IMR-90 (cell line): ENCODE measurements at regions not wholly inside any gene's neighbourhood (a gene's known extent, or its start where the extent isn't known, plus 50 kb on each side); places are given as distances from the start of the nearest gene placed in this dataset.

ENCODE experiments used
- ATAC-seq: fragments of 200-7000 bp; cut with Tn5 transposase; 2 replicates; pipeline ENCODE4 v1.9.1; 2020; ENCODE audit warnings: low read depth, mild to moderate bottlenecking, moderate library complexity
- BruUV-seq: library from RNA; stranded (reverse); fragments of 400-500 nt; replicated peaks from 2 replicates; lab custom pipeline; 2021; lab: Mats Ljungman, UMichigan
- CTCF ChIA-PET: fragments of 300-600 bp; formaldehyde crosslinking; extraction: SDS; loops from one replicate; lab custom pipeline; 2021; ENCODE audit warnings: antibody characterized with exemption; lab: Yijun Ruan, JAX
- POLR2A ChIA-PET: fragments of 300-600 bp; sonication (Branson Sonifier 250); formaldehyde crosslinking; loops from one replicate; lab custom pipeline; 2022; ENCODE audit warnings: antibody characterized with exemption; ENCODE audit not compliant: unreplicated experiment; lab: Charles Lee
- DNase-seq: peaks from one replicate; pipeline ENCODE4 v3.0.0; 2013
- H2AFZ ChIP-seq: replicated peaks from 2 replicates; pipeline ENCODE3; 2013; ENCODE audit warnings: low read length, mild to moderate bottlenecking; ENCODE audit not compliant: poor library complexity
- H2AK5ac ChIP-seq: 2 replicates; pipeline ENCODE4 v1.6.1; 2013; ENCODE audit warnings: low read depth, low read length, inconsistent platforms
- H2AK9ac ChIP-seq: replicated peaks from 2 replicates; pipeline ENCODE3; 2013; ENCODE audit warnings: mild to moderate bottlenecking, low read depth, low read length, moderate library complexity; ENCODE audit not compliant: poor library complexity
- H2BK120ac ChIP-seq: 2 replicates; pipeline ENCODE4 v1.6.1; 2013; ENCODE audit warnings: low read depth, low read length, inconsistent platforms
- H2BK15ac ChIP-seq: 3 replicates; pipeline ENCODE4 v1.6.1; 2013; ENCODE audit warnings: low read depth, low read length, inconsistent platforms
- H2BK20ac ChIP-seq: 2 replicates; pipeline ENCODE4 v1.6.1; 2013; ENCODE audit warnings: low read depth, mild to moderate bottlenecking, inconsistent platforms, low read length, moderate library complexity
- H2BK5ac ChIP-seq: 2 replicates; pipeline ENCODE4 v1.6.1; 2013; ENCODE audit warnings: mild to moderate bottlenecking, low read depth, low read length, inconsistent platforms; ENCODE audit not compliant: poor library complexity, severe bottlenecking
- H3K14ac ChIP-seq: replicated peaks from 2 replicates; pipeline ENCODE4 v1.6.1; 2013; ENCODE audit warnings: low read depth, low read length, inconsistent platforms
- H3K18ac ChIP-seq: 2 replicates; pipeline ENCODE4 v1.6.1; 2013; ENCODE audit warnings: low read depth, low read length, control low read depth
- H3K23ac ChIP-seq: 2 replicates; pipeline ENCODE4 v1.6.1; 2013; ENCODE audit warnings: low read depth, low read length, inconsistent platforms
- H3K27ac ChIP-seq: 2 replicates; pipeline ENCODE4 v1.5.1; 2013; ENCODE audit warnings: mild to moderate bottlenecking, control low read depth, low read length; ENCODE audit not compliant: insufficient read depth
- H3K27me3 ChIP-seq: 2 replicates; pipeline ENCODE4 v1.6.1; 2013; ENCODE audit warnings: low read length; ENCODE audit not compliant: control insufficient read depth, insufficient read depth
- H3K36me3 ChIP-seq: 2 replicates; pipeline ENCODE4 v1.6.1; 2013; ENCODE audit warnings: low read length, mixed read lengths; ENCODE audit not compliant: control insufficient read depth, insufficient read depth
- H3K4ac ChIP-seq: 2 replicates; pipeline ENCODE4 v1.6.1; 2013; ENCODE audit warnings: low read depth, low read length, inconsistent platforms
- H3K4me1 ChIP-seq: 2 replicates; pipeline ENCODE4 v1.6.1; 2013; ENCODE audit warnings: low read length, mixed read lengths; ENCODE audit not compliant: control insufficient read depth, insufficient read depth
- H3K4me2 ChIP-seq: 2 replicates; pipeline ENCODE4 v1.6.1; 2013; ENCODE audit warnings: low read depth, mild to moderate bottlenecking, control low read depth, low read length, moderate library complexity
- H3K4me3 ChIP-seq: 2 replicates; pipeline ENCODE4 v1.5.1; 2013; ENCODE audit warnings: low read depth, mild to moderate bottlenecking, control low read depth, low read length, moderate library complexity; ENCODE audit not compliant: insufficient read depth
- H3K56ac ChIP-seq: 2 replicates; pipeline ENCODE4 v1.6.1; 2013; ENCODE audit warnings: low read length, inconsistent platforms; ENCODE audit not compliant: insufficient read depth; ENCODE audit errors: extremely low read depth
- H3K79me1 ChIP-seq, 2 experiments: 2 replicates each; pipeline ENCODE4 v1.6.1; 2013; ENCODE audit warnings: low read length in 2 of 2, inconsistent platforms in 1 of 2, low read depth in 1 of 2
- H3K9ac ChIP-seq: 2 replicates; pipeline ENCODE4 v1.6.1; 2013; ENCODE audit warnings: low read depth, low read length, control low read depth
- H3K9me1 ChIP-seq: 2 replicates; pipeline ENCODE4 v1.6.1; 2013; ENCODE audit warnings: low read length, inconsistent platforms; ENCODE audit not compliant: insufficient read depth
- H3K9me3 ChIP-seq: 2 replicates; pipeline ENCODE4 v1.6.1; 2013; ENCODE audit warnings: low read length; ENCODE audit not compliant: control insufficient read depth, insufficient read depth
- H4K20me1 ChIP-seq: 2 replicates; pipeline ENCODE4 v1.6.1; 2013; ENCODE audit warnings: low read length, inconsistent platforms; ENCODE audit not compliant: insufficient read depth
- H4K5ac ChIP-seq: 2 replicates; pipeline ENCODE4 v1.6.1; 2013; ENCODE audit warnings: mild to moderate bottlenecking, low read depth, low read length, control low read depth
- H4K8ac ChIP-seq, 2 experiments: 2 replicates each; pipeline ENCODE4 v1.6.1; 2013; ENCODE audit warnings: low read depth in 2 of 2, low read length in 2 of 2, control low read depth in 1 of 2, inconsistent platforms in 1 of 2
- H4K91ac ChIP-seq: 2 replicates; pipeline ENCODE4 v1.6.1; 2013; ENCODE audit warnings: low read depth, low read length, inconsistent platforms; ENCODE audit not compliant: insufficient read depth
- BHLHE40 ChIP-seq: fragments of 150-350 bp; IDR thresholded peaks from 2 replicates; pipeline ENCODE4 v1.6.1; 2016; ENCODE audit warnings: mild to moderate bottlenecking, low read depth, low read length
- POLR2A ChIP-seq: IDR thresholded peaks from 2 replicates; pipeline ENCODE4 v1.6.1; 2012; ENCODE audit warnings: mild to moderate bottlenecking, low read depth, low read length
- SMC3 ChIP-seq: fragments of 150-350 bp; IDR thresholded peaks from 2 replicates; pipeline ENCODE4 v1.6.1; 2016; ENCODE audit warnings: low read depth, mild to moderate bottlenecking, antibody characterized with exemption, low read length, moderate library complexity
- USF2 ChIP-seq: fragments of 150-350 bp; IDR thresholded peaks from 2 replicates; pipeline ENCODE4 v1.6.1; 2017; ENCODE audit warnings: mild to moderate bottlenecking, antibody characterized with exemption, low read length, low read depth
- dilution Hi-C: fragments of 300-500 bp; cut with HindIII; formaldehyde crosslinking; loops from one replicate; pipeline ENCODE4 v1.14.3; 2018; ENCODE audit warnings: low sequenced_read_pairs; ENCODE audit not compliant: unreplicated experiment
- in situ Hi-C: fragments of 300-500 bp; cut with MboI; formaldehyde crosslinking; loops from 3 replicates; pipeline ENCODE4 v1.14.3; 2019; ENCODE audit warnings: low sequenced_read_pairs, inconsistent platforms, mixed read lengths
- intact Hi-C: fragments of 100-400 bp; cut with micrococcal nuclease; formaldehyde crosslinking; loops from 2 replicates; pipeline ENCODE4 v1.10.0; 2022

GRCh38 chr2:196309691-196310090 is 138.3 kb upstream of the STK17B start:
- H2AK5ac ChIP-seq: no peak overlapping the region

More at GRCh38 chr2:196309691-196310090, 138.3 kb upstream of the STK17B start:
- no peak overlapping the region for H3K4me3 ChIP-seq
- no peak overlapping the region for H3K56ac ChIP-seq
- no peaks in the 10 kb centered on the region for H3K79me1 ChIP-seq
- no peak overlapping the region for H2BK15ac ChIP-seq
- H2BK120ac ChIP-seq: no peak overlapping the region
- H3K4me2 ChIP-seq: no peak overlapping the region
- H3K9me3 ChIP-seq: no peaks in the 10 kb centered on the region
- H3K27me3 ChIP-seq: no peaks in the 10 kb centered on the region
- H2BK5ac ChIP-seq: no peak overlapping the region
- H3K18ac ChIP-seq: no peak overlapping the region
- peaks cover under 1% of the 10 kb centered on the region for H3K9me1 ChIP-seq
- peaks cover 6% of the 10 kb centered on the region for H3K4me1 ChIP-seq
- intact Hi-C loops: loop anchor here (10.0 kb wide), 1 partner anchor 615 kb away; the partner anchor contains the start of gene PGAP1
- H2AFZ ChIP-seq: no peak overlapping the region
- no peaks in the 10 kb centered on the region for H4K20me1 ChIP-seq
- TF ChIP-seq BHLHE40: no peak
- no peak for TF ChIP-seq SMC3
- no peak for TF ChIP-seq POLR2A
- no peak for TF ChIP-seq USF2
- DNase-seq: no peak
- H4K91ac ChIP-seq: no peak overlapping the region
- no peak overlapping the region for H4K5ac ChIP-seq
- H3K27ac ChIP-seq: no peak overlapping the region
- H4K8ac ChIP-seq: no peak overlapping the region
- ATAC-seq: no peak
- BruUV-seq: no TSS peak
- no peak overlapping the region for H3K9ac ChIP-seq
- H3K4ac ChIP-seq: no peak overlapping the region
- no peak overlapping the region for H3K23ac ChIP-seq
- in situ Hi-C loops: no loop called here
- no peak overlapping the region for H2BK20ac ChIP-seq
- dilution Hi-C loops: no loop called here
- POLR2A ChIA-PET: no interaction called here
- H2AK9ac ChIP-seq: no peak overlapping the region
- no peak overlapping the region for H3K14ac ChIP-seq
- no peaks in the 10 kb centered on the region for H3K36me3 ChIP-seq
- CTCF ChIA-PET: interaction anchor here (1.3 kb wide), 1 partner anchor 10 kb away, joined by 4 read pairs; no protein-coding TSS in a partner anchor
